ENCODE measurements at regions not wholly inside any gene's neighbourhood (a gene's known extent, or its start where the extent isn't known, plus 50 kb on each side); places are given as distances from the start of the nearest gene placed in this dataset.

DNA sequence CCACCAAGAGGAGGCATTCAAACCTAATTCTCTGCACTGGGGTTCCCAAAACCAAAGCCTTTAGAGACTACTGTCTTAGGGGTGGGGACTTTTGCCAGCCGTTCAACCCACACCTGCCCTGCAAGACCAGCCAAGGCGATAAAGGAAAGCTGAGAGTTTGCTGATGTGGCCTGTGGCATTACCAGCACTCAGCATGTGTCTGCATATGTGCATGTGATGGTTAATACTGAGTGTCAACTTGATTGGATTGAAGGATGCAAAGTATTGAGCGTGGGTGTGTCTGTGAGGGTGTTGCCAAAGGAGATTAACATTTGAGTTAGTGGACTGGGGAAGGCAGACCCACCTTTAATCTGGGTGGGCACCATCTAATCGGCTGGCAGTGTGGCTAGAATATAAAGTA, 474.2 kb downstream of the MED10 start:
- no peaks in the 10 kb centered on the region for H3K27me3 Mint-ChIP-seq
- TF ChIP-seq, protein P1, sequence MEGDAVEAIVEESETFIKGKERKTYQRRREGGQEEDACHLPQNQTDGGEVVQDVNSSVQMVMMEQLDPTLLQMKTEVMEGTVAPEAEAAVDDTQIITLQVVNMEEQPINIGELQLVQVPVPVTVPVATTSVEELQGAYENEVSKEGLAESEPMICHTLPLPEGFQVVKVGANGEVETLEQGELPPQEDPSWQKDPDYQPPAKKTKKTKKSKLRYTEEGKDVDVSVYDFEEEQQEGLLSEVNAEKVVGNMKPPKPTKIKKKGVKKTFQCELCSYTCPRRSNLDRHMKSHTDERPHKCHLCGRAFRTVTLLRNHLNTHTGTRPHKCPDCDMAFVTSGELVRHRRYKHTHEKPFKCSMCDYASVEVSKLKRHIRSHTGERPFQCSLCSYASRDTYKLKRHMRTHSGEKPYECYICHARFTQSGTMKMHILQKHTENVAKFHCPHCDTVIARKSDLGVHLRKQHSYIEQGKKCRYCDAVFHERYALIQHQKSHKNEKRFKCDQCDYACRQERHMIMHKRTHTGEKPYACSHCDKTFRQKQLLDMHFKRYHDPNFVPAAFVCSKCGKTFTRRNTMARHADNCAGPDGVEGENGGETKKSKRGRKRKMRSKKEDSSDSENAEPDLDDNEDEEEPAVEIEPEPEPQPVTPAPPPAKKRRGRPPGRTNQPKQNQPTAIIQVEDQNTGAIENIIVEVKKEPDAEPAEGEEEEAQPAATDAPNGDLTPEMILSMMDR (IDR thresholded peaks at IDR 0.05), result no peak
- H3K27ac Mint-ChIP-seq, result no peak overlapping the region
- peaks cover 5% of the 10 kb centered on the region for H3K9me3 Mint-ChIP-seq
- intact Hi-C loops (cut with micrococcal nuclease), result no loop called here
- DNase-seq (no peak), ATAC-seq (ENCODE audit: low read depth) (no peak)
- no peak overlapping the region for H3K4me3 Mint-ChIP-seq
- no peaks in the 10 kb centered on the region for H3K4me1 Mint-ChIP-seq
- H3K36me3 Mint-ChIP-seq (ENCODE audit: low read depth), result no peaks in the 10 kb centered on the region
- ChIA-PET CTCF (no interaction called here), POLR2A (no interaction called here)

DNA sequence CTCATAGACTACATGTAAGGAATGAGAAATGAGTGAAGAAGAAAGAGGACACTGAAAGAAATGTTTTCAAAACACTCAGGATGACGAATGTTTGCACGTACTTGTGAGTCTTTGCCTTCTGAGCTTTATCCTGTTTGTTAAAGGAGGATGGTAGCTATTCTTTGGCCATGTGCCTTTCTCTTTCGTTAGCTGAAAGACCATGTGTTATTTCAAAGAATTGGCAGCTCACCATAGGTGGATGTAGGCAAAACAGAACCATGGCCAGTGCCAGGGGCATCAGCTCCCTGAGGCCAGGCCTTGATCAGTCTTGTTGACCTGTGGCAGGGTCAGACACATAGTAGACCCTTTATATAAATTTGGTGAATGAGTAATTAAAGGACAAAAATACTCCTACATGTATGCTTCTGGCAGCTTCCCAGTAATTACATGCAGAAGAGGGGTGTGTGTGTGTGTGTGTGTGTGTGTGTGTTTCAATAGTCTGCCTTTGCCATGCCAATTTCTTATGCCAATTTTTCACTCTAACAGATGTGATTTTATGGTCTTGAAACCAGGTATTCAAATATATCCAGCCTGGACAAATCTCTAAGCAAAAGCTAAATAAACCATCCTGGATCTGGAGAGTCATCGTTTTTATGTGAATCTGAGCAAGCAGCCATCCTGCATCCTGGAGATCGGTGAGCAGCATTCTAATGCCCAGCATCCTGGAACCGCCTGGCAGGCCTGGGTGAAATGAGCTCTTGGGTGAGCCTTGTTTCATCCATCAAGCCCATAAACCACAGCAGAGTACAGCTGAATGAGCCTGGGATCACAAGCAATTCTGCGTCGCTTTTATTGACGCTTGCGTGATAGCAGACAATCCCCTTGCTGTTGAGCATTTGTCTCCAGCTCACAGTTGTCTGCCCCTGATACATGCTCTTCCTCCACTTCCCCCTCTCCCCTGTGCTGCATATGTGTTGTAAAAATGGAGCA, 475.4 kb downstream of the MED10 start:
- ATAC-seq (ENCODE audit: low read depth) (no peak), DNase-seq (no peak)
- Mint-ChIP-seq H3K4me3 (no peak overlapping the region), H3K27me3 (no peaks in the 10 kb centered on the region), H3K27ac (no peak overlapping the region), H3K36me3 (ENCODE audit: low read depth) (no peaks in the 10 kb centered on the region), H3K9me3 (peaks cover 5% of the 10 kb centered on the region), H3K4me1 (no peaks in the 10 kb centered on the region)
- TF ChIP-seq, protein P1 (IDR thresholded peaks at IDR 0.05), result no peak
- intact Hi-C loops (cut with micrococcal nuclease), result no loop called here
- ChIA-PET CTCF (no interaction called here), POLR2A (no interaction called here)

DNA sequence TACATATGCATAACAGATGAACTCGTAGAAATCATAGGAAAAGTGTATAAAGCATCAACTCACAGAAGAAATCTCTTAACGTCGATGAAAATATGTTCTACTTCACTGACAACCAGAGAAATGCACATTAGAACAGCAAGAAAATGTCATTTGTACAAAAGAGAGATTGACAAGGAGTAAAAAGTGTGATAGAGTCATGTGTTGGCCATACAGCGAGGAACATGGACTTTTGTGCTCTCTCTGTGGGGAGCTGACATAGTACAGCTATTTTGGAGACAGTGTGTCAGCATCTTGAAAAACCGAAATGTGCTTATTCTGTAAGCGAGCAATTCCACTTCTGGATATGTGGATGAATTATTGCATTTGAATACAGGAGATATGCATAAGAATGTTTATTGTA, 477.9 kb downstream of the ICE1 start:
- H3K27me3 Mint-ChIP-seq, result no peaks in the 10 kb centered on the region
- H3K4me3 Mint-ChIP-seq, result no peak overlapping the region
- TF ChIP-seq, protein P1 (IDR thresholded peaks at IDR 0.05), result no peak
- ATAC-seq (ENCODE audit: low read depth) (no peak), DNase-seq (no peak)
- H3K27ac Mint-ChIP-seq, result no peak overlapping the region
- ChIA-PET CTCF (no interaction called here), POLR2A (no interaction called here)
- intact Hi-C loops (cut with micrococcal nuclease), result no loop called here
- H3K9me3 Mint-ChIP-seq, result peaks cover 5% of the 10 kb centered on the region
- no peaks in the 10 kb centered on the region for H3K36me3 Mint-ChIP-seq (ENCODE audit: low read depth)
- no peaks in the 10 kb centered on the region for H3K4me1 Mint-ChIP-seq

DNA sequence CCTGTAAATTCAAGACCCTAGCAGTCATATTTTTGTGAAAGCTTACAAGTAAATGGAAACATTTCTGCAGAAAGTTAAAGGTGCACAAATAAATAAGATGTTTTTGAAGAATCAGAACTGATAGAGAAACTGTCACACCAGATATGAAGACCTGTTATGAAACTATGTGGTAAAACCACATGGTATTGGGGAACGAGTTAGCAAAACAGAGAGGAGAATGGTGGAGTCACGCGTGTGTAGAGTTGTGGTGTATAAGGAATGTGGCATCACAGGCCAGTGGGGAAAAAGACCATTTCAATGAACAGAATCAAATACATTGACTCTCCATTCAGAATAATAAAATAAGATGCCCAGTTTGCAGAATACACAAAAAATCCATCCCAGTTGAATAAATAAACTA, 477.2 kb downstream of the ICE1 start:
- no peak for DNase-seq
- no peak overlapping the region for H3K4me3 Mint-ChIP-seq
- POLR2A ChIA-PET, result no interaction called here

DNA sequence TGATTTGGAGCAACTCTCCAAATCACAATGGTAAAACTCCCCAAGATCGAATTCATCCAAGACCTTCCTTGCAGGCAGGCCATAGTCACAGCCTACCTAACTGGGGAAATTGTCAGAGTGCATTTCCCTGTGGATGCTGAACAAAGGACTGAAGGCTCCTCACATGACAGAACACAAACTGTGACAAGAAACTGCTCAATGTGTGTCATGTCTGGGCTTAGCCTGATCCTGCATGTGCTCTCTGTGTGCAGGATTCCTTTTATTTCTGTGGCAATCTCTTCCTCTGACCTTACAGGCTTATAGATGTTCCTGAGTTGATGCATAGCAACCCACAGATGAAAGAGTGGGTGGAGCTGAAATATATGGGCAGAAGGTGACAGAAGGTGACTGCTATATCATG, 465.8 kb downstream of the ICE1 start:
- POLR2A ChIA-PET, result no interaction called here
- ATAC-seq (ENCODE audit: low read depth), result no peak
- H3K36me3 Mint-ChIP-seq (ENCODE audit: low read depth), result no peaks in the 10 kb centered on the region
- intact Hi-C loops (cut with micrococcal nuclease), result loop anchor here (10.0 kb wide), 1 partner anchor 253 kb away; no protein-coding TSS in a partner anchor
- TF ChIP-seq, protein P1 (IDR thresholded peaks at IDR 0.05), result no peak
- DNase-seq, result no peak
- CTCF ChIA-PET, result no interaction called here
- no peak overlapping the region for H3K4me3 Mint-ChIP-seq
- H3K9me3 Mint-ChIP-seq, result peaks cover 3% of the 10 kb centered on the region
- H3K27ac Mint-ChIP-seq, result no peak overlapping the region
- H3K4me1 Mint-ChIP-seq, result no peaks in the 10 kb centered on the region
- H3K27me3 Mint-ChIP-seq, result no peaks in the 10 kb centered on the region

More for the DNA sequence above, 477.2 kb downstream of the ICE1 start:
- Mint-ChIP-seq H3K4me1 (no peaks in the 10 kb centered on the region), H3K27me3 (no peaks in the 10 kb centered on the region), H3K9me3 (peaks cover 5% of the 10 kb centered on the region), H3K27ac (no peak overlapping the region), H3K36me3 (ENCODE audit: low read depth) (no peaks in the 10 kb centered on the region)
- CTCF ChIA-PET, result no interaction called here
- TF ChIP-seq, protein P1 (IDR thresholded peaks at IDR 0.05), result no peak
- intact Hi-C loops (cut with micrococcal nuclease), result no loop called here
- ATAC-seq (ENCODE audit: low read depth), result no peak
